Astrocyte (in vitro differentiated cells and primary cell): ENCODE measurements at regions not wholly inside any gene's neighbourhood (a gene's known extent, or its start where the extent isn't known, plus 50 kb on each side); places are given as distances from the start of the nearest gene placed in this dataset.
"Not testable (repeated sequence)": the region's sequence is repeated elsewhere in the genome, so short reads cannot be mapped to it uniquely, and the experiment has no call there.

ENCODE experiments used
- DNase-seq: peaks from one replicate; pipeline ENCODE4 v3.0.0-alpha.2; 2010; ENCODE audit warnings: low read depth
- FAIRE-seq: peaks from 2 replicates; lab custom pipeline; 2011; peaks lifted over from hg19 to GRCh38; lab: Jason Lieb, UNC
- H2AFZ ChIP-seq: 2 replicates; pipeline ENCODE4 v1.6.0; 2012; ENCODE audit warnings: low read depth, low read length, inconsistent platforms
- H3K27ac ChIP-seq: 2 replicates; pipeline ENCODE4 v1.5.1; 2011; ENCODE audit warnings: low read depth, low read length, inconsistent platforms
- H3K27me3 ChIP-seq: 2 replicates; pipeline ENCODE4 v1.6.0; 2011; ENCODE audit warnings: low read length, inconsistent platforms; ENCODE audit not compliant: insufficient read depth
- H3K36me3 ChIP-seq: 2 replicates; pipeline ENCODE4 v1.5.1; 2011; ENCODE audit warnings: low read length, inconsistent platforms; ENCODE audit not compliant: insufficient read depth
- H3K4me1 ChIP-seq: 2 replicates; pipeline ENCODE4 v1.5.1; 2011; ENCODE audit warnings: low read length, inconsistent platforms; ENCODE audit not compliant: insufficient read depth
- H3K4me2 ChIP-seq: 2 replicates; pipeline ENCODE4 v1.6.0; 2012; ENCODE audit warnings: low read length, inconsistent platforms
- H3K4me3 ChIP-seq: 2 replicates; pipeline ENCODE4 v1.5.1; 2011; ENCODE audit warnings: low read depth, mild to moderate bottlenecking, low read length, inconsistent platforms; ENCODE audit not compliant: insufficient read depth
- H3K79me2 ChIP-seq: 2 replicates; pipeline ENCODE4 v1.6.0; 2012; ENCODE audit warnings: mild to moderate bottlenecking, low read length, inconsistent platforms; ENCODE audit not compliant: insufficient read depth
- H3K9ac ChIP-seq: 2 replicates; pipeline ENCODE4 v1.6.0; 2012; ENCODE audit warnings: mild to moderate bottlenecking, low read length, inconsistent platforms
- H3K9me3 ChIP-seq: 2 replicates; pipeline ENCODE4 v1.5.1; 2012; ENCODE audit warnings: low read depth, mild to moderate bottlenecking, low read length, inconsistent platforms; ENCODE audit not compliant: insufficient read depth
- H4K20me1 ChIP-seq: 2 replicates; pipeline ENCODE4 v1.6.0; 2012; ENCODE audit warnings: low read length, inconsistent platforms; ENCODE audit not compliant: insufficient read depth
- H3K27ac Mint-ChIP-seq: one replicate; pipeline ENCODE4 v1.8.0; 2021; ENCODE audit warnings: mild to moderate bottlenecking, mixed read lengths; ENCODE audit not compliant: unreplicated experiment
- H3K27me3 Mint-ChIP-seq: one replicate; pipeline ENCODE4 v1.8.0; 2021; ENCODE audit warnings: low read depth, mixed read lengths; ENCODE audit not compliant: unreplicated experiment
- H3K36me3 Mint-ChIP-seq: one replicate; pipeline ENCODE4 v1.8.0; 2021; ENCODE audit warnings: low read depth, mixed read lengths; ENCODE audit not compliant: unreplicated experiment
- H3K4me1 Mint-ChIP-seq: one replicate; pipeline ENCODE4 v1.8.0; 2021; ENCODE audit warnings: low read depth, mixed read lengths; ENCODE audit not compliant: unreplicated experiment
- H3K4me3 Mint-ChIP-seq: one replicate; pipeline ENCODE4 v1.8.0; 2021; ENCODE audit warnings: mild to moderate bottlenecking, moderate library complexity, mixed read lengths; ENCODE audit not compliant: unreplicated experiment
- H3K9me3 Mint-ChIP-seq: one replicate; pipeline ENCODE4 v1.8.0; 2021; ENCODE audit warnings: mild to moderate bottlenecking, mixed read lengths; ENCODE audit not compliant: unreplicated experiment
- CTCF ChIP-seq: IDR thresholded peaks from 2 replicates; pipeline ENCODE4 v1.5.1; 2011; ENCODE audit warnings: low read depth, mild to moderate bottlenecking, inconsistent platforms, low read length, moderate library complexity; ENCODE audit not compliant: insufficient read depth
- EZH2 ChIP-seq: IDR thresholded peaks from 2 replicates; pipeline ENCODE4 v1.6.1; 2012; ENCODE audit warnings: mild to moderate bottlenecking, low read length, inconsistent platforms; ENCODE audit not compliant: insufficient read depth

- no peak overlapping the region for H3K4me2 ChIP-seq
- Mint-ChIP-seq H3K27ac (peak overlapping the region; percentile 26), H3K4me1 (peaks cover 42% of the 10 kb centered on the region), H3K27me3 (no peaks in the 10 kb centered on the region), H3K4me3 (no peak overlapping the region), H3K36me3 (no peaks in the 10 kb centered on the region), H3K9me3 (peaks cover 3% of the 10 kb centered on the region)
- H3K79me2 ChIP-seq = no peaks in the 10 kb centered on the region
- H3K9ac ChIP-seq = no peak overlapping the region
- no peaks in the 10 kb centered on the region for H3K9me3 ChIP-seq
- no peaks in the 10 kb centered on the region for H3K36me3 ChIP-seq
- no peak overlapping the region for H3K27ac ChIP-seq
- H3K27me3 ChIP-seq = no peaks in the 10 kb centered on the region
- no peak for DNase-seq
- FAIRE-seq = peak; percentile 59
- TF ChIP-seq EZH2 (no peak), CTCF (no peak)
- peak overlapping the region; percentile 21 for H2AFZ ChIP-seq
- peaks cover 4% of the 10 kb centered on the region for H3K4me1 ChIP-seq
- no peak overlapping the region for H3K4me3 ChIP-seq
- no peaks in the 10 kb centered on the region for H4K20me1 ChIP-seq
Observed at GRCh38 chr5:87138091-87138805, 129.4 kb upstream of the RASA1 start.

GRCh38 chr5:87139795-87140194 is 127.9 kb upstream of the RASA1 start:
- H3K9ac ChIP-seq = no peak overlapping the region
- no peaks in the 10 kb centered on the region for H3K36me3 ChIP-seq
- H3K4me1 ChIP-seq = peaks cover 4% of the 10 kb centered on the region
- no peaks in the 10 kb centered on the region for H3K9me3 ChIP-seq
- H4K20me1 ChIP-seq = no peaks in the 10 kb centered on the region
- H3K27me3 ChIP-seq = no peaks in the 10 kb centered on the region
- Mint-ChIP-seq H3K36me3 (no peaks in the 10 kb centered on the region), H3K4me1 (peaks cover 42% of the 10 kb centered on the region), H3K4me3 (no peak overlapping the region), H3K27me3 (no peaks in the 10 kb centered on the region), H3K27ac (no peak overlapping the region), H3K9me3 (peaks cover 3% of the 10 kb centered on the region)
- no peak for TF ChIP-seq CTCF
- no peaks in the 10 kb centered on the region for H3K79me2 ChIP-seq
- H3K27ac ChIP-seq = no peak overlapping the region
- FAIRE-seq (no peak), DNase-seq (no peak)
- no peak overlapping the region for H3K4me2 ChIP-seq
- no peak overlapping the region for H2AFZ ChIP-seq
- no peak overlapping the region for H3K4me3 ChIP-seq

- no peaks in the 10 kb centered on the region for H3K79me2 ChIP-seq
- TF ChIP-seq CTCF (no peak), EZH2 (no peak)
- no peak overlapping the region for H3K4me3 ChIP-seq
- no peak overlapping the region for H2AFZ ChIP-seq
- H3K4me2 ChIP-seq = no peak overlapping the region
- FAIRE-seq (no peak), DNase-seq (no peak)
- H3K27me3 ChIP-seq = no peaks in the 10 kb centered on the region
- H3K36me3 Mint-ChIP-seq = no peaks in the 10 kb centered on the region
- H3K27me3 Mint-ChIP-seq = no peaks in the 10 kb centered on the region
- no peak overlapping the region for H3K27ac Mint-ChIP-seq
- no peaks in the 10 kb centered on the region for H4K20me1 ChIP-seq
- peaks cover 46% of the 10 kb centered on the region for H3K4me1 Mint-ChIP-seq
- H3K27ac ChIP-seq = no peak overlapping the region
- peaks cover 6% of the 10 kb centered on the region for H3K9me3 Mint-ChIP-seq
- no peaks in the 10 kb centered on the region for H3K36me3 ChIP-seq
- H3K4me3 Mint-ChIP-seq = no peak overlapping the region
- peaks cover 3% of the 10 kb centered on the region for H3K4me1 ChIP-seq
- no peak overlapping the region for H3K9ac ChIP-seq
- H3K9me3 ChIP-seq = no peaks in the 10 kb centered on the region
Observed at GRCh38 chr5:87141544-87141943, 126.1 kb upstream of the RASA1 start.

- Histone ChIP-seq H3K4me2 (peak overlapping the region; percentile 8), H3K4me1 (peaks cover 14% of the 10 kb centered on the region)
- not testable (repeated sequence) for H3K27me3 Mint-ChIP-seq, H4K20me1 ChIP-seq, H3K9me3 Mint-ChIP-seq, H3K27ac ChIP-seq, H3K36me3 ChIP-seq, H3K9ac ChIP-seq, H3K9me3 ChIP-seq, H3K4me3 Mint-ChIP-seq, H3K27me3 ChIP-seq, H3K36me3 Mint-ChIP-seq, H2AFZ ChIP-seq, H3K79me2 ChIP-seq, H3K4me3 ChIP-seq
- FAIRE-seq = peak; percentile 82
- peak overlapping the region; percentile 86 for H3K27ac Mint-ChIP-seq
- H3K4me1 Mint-ChIP-seq = peaks cover 31% of the 10 kb centered on the region
- DNase-seq = peak; percentile 89
Observed at GRCh38 chr5:87145853-87146252, 121.8 kb upstream of the RASA1 start.
